HG03280 (cell line): ENCODE measurements at regions not wholly inside any gene's neighbourhood (a gene's known extent, or its start where the extent isn't known, plus 50 kb on each side); places are given as distances from the start of the nearest gene placed in this dataset.
"Not testable (repeated sequence)": the region's sequence is repeated elsewhere in the genome, so short reads cannot be mapped to it uniquely, and the experiment has no call there.

Experiments
- ATAC-seq: cut with Tn5 transposase; IDR thresholded peaks from one replicate; pipeline ENCODE4 v1.9.1; 2021; ENCODE audit warnings: mild to moderate bottlenecking, moderate library complexity; ENCODE audit not compliant: unreplicated experiment

DNA sequence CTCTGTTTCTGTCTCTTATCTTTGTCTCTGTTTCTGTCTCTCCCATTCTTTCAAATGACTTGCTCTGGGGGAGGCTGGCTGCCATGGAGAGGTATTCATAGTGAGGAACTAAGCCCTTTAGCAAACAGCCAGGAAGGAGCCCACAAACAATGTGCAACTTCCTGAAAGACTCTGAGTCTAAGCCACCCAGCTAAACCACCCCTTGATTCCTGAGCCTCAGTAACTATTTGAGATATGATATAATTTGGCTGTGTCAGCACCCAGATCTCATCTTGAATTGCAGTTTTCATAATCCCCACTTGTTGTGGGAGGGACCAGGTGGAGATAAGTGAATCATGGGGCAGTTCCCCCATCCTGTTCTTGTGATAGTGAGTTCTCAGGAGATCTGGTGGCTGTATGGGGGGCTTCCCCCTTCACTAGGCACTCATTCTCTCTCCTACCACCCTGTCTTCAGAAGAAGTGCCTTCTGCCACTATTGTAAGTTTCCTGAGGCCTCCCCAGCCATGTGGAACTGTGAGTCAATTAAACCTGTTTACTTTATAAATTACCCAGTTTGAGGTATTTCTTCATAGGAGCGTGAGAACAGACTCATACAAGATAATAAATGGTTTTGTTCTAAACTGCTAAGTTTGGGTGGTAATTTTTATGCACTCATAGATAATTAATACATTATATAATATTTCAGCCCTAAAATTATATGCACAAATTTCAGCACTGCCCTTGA, 121.2 kb upstream of the FOXP2 start:
- ATAC-seq: no peak

DNA sequence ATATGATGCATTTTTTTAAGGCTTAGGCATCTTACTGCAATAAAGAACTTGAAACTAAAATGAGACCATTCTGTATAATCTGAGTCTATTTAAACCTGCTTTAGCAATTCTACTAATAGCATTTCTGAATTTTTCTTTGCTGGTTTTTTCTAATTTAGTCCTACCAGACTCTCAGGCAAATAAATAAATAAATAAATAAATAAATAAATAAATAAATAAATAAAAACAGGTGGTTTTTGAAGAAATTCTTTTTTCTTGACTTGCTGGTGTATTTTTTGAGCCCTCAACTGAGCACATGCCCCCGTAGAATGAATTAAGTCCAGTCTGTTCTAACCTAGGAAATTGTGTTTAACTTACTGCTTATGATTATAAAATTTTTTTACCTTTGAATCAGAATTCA, 134.7 kb upstream of the FOXP2 start:
- no peak for ATAC-seq

DNA sequence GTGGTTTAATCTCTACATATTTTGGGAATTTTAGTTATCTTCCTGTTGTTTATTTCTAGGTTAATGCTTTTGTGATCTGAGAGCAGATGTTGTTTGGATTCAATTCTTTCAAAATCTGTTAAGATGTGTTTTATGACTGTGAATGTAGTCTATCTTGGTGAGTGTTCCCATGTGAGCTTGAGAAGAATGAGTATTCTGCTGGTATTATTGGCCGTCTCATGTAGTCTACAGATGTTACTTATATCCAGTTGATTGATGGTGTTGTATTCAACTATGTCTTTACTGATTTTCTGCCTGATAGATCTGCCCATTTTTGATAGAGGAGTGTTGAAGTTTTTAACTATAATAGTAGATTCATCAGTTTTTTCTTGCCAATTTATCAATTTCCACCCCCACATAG, 141.4 kb upstream of the FOXP2 start:
- ATAC-seq: no peak

DNA sequence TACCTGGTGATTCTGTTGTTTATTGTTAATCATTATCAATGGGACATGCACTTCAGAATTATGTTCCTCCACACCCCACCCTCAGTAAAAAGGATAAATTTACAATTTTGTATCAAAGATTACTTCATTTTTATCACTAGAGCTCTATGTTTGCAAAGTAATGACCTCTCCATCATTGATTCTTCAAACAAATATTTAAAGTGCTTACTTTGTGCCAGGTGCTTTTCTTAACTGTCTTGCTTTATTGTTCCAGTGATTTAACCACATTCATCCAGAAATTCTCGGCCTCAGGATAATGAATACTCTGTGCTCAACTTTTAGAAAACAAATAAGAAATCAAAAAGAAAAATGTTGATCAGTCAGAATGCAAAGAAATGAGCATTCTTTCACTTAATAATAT, 144.9 kb upstream of the FOXP2 start:
- no peak for ATAC-seq

DNA sequence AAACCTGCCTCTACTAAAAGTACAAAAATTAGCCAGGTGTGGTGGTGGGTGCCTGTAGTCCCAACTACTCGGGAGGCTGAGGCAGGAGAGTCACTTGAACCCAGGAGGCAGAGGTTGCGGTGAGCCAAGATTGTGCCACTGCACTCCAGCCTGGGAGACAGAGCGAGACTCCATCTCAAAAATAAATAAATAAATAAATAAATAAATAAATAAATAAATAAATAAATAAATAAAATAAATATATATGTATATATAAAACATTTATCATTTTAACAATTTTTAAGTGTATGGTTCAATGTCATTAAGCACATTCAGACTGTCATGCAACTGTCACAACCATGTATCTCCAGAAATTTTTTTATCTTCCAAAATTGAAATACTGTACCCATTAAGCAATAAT, 147.1 kb upstream of the FOXP2 start:
- ATAC-seq: not testable (repeated sequence)

DNA sequence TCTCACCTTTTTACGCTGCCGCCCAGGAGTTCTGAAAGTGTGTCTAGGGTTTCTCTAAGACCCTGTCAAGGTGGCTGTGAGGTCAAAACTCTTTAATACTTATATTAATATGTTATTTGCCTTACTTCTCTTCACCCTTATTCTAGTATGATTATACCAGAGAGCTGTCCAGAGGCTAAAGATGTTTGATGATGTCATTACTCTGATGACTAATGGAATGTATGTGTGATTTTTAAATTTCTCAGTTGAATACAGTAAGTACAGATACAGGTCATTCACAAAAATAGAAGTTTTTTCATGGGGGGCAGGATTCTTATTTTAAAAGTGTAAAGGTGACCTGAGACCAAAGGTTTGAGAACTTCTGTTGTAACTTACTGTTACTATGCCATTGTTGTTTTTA, 150.6 kb upstream of the FOXP2 start:
- ATAC-seq: no peak

DNA sequence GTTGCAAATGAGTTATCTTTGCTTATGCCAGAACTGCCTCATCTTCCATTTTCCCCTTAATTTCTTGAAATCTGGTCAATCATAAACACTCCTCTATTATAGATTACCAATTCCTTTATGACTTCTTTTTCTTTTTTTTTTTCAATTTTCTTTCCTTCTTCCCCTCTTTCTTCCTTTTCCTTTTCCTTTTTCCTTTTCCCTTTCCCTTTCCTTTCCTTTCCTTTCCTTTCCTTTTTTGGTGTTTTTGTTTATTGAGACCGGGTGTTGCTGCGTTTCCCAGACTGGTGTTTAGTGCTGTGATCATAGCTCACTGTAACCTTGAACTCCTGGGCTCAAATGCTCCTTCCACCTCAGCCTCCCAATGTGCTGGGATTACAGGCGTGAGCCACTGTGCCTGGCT, 151.4 kb upstream of the FOXP2 start:
- no peak for ATAC-seq

DNA sequence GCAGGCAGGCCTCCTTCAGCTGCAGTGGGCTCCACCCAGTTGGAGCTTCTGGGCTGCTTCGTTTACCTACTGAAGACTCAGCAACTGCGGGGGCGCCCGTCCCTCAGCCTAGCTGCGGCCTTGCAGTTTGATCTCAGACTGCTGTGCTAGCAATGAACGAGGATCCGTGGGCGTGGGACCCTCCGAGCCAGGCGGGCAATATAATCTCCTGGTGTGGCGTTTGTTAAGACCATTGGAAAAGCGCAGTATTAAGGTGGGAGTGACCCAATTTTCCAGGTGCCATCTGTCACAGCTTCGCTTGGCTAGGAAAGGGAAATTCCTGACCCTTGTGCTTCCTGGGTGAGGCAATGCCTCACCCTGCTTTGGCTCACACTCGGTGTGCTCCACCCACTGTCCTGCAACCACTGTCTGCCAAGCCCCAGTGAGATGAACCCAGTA, 159.2 kb upstream of the FOXP2 start:
- ATAC-seq: no peak

DNA sequence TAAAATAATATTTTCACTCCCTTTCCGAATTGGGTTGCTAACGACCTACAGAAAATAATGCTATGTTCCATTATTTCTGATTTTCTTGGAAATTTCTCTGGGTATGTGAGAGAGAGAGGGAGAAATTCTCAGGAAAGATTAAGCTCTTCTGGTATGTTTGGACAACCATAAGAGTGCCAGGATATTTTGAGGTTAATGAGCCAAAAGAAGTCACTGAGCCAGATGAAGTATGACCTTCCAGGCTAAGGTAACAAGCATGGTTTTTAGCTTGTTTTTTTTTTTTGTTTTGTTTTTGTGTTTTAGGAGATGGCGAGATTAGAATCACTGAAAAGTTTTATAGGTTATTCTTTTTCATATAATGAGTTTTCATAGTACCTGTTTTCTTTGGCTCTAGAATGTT, 171.0 kb upstream of the FOXP2 start:
- no peak for ATAC-seq

DNA sequence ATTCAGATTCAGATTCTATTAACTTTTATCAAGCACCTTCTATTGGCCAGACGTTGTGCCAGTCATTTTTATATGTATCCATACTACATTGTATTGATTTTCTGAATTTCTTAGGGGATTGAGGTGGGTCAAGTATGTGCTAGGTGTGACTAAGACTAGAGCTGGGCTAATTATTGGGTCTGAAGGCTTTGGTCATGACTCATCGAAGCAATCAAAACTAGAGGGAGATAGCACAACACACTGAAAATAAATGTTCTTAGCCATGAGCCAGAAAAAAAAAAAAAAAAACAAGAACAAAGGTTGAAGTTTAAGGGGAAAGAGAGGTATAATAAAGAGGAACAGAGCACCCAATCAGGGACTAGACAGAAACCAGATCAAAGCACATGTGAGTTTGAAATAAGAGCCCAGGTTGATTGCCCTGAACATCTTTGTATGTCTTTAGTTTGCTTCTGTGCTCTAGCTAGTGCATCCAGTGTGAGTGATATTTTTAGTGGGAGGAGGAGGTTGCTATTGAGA, 171.6 kb upstream of the FOXP2 start:
- no peak for ATAC-seq

DNA sequence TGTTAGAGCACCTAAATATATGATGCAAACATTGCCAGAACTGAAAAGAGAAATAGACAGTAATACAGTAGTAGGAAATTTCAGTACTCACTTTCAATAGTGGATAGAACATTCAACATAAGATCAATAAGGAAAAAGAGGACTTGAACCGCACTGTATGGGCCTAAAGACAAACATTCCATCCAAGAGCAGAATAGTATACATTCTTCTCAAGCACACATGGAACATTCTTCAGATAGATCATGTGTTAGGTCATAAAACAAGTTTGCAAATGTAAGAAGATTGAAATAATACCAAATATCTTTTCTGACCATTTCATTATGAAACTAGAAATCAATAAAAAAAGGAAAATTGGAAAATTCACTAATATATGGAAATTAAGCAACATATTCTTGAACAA, 185.4 kb upstream of the FOXP2 start:
- ATAC-seq: no peak

DNA sequence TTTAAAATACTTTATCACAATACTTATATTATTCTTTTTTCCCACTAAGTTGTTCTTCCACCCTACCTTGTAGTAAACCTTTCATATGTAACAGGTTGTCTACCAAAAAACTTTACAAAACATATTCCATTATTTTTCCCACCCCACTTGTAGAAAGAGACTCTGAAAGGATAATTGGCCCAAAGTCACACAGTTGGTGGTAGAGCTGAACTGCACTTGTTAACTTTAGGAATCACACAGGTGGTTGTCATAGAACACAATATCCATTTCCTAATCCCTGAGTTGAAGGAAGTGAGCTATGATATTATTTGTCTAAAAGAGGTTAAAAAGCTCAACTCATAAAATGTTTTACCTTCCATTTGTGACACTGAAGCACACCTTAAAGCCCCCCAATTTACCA, 188.8 kb upstream of the FOXP2 start:
- no peak for ATAC-seq

DNA sequence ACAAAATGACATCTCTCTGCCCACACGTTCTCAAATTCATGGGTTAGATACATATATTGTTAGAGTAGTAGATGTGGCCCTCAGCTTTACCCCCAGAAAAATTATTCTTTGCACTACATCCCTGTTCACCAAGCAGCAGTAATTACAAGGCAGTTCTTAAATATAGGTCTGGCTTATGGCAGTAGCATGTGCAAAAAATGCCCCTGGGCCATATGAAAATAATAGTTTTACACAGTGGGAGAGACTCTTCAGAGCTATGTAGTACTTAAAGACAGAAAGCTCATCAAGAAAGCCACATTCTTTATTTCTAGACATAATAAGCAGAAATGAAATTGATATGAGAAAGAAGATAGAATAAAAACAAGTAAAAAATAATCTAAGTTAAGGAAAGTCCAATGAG, 196.3 kb upstream of the FOXP2 start:
- no peak for ATAC-seq

DNA sequence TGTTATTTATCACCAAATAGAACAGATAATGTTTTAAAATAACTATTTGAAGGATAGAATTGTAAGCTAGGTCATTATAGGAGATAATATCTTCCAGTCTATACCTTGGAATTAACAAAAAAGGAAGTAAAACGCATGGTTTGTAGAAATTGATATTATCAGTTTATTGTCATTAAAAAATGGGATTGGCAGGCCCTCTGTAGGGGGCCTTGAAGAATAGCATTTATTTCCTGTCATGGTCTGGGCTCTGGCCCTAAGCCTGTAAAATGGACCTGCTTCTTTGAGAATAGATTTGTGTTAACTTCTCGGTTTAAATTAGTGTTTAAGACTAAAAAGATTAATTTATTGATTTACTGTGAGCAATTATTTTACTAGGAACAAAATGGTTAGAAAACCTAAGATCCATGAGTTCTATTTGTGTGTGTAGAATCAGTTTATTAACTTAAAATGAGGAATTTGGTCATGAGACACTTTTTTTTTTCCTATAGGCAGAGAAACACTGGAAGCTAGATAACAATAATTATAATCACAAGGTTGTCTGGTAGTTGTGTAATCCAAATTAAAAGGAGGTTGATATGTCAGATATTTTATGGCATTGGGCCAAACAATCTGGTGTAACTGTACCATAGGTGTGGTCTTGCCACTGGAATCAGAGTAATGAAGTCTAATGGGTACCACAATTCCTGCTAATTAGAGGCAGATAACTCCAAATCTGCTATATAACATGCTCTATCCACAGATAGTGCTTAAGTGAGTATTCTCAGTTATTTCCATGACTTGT, 197.4 kb upstream of the FOXP2 start:
- ATAC-seq: no peak

DNA sequence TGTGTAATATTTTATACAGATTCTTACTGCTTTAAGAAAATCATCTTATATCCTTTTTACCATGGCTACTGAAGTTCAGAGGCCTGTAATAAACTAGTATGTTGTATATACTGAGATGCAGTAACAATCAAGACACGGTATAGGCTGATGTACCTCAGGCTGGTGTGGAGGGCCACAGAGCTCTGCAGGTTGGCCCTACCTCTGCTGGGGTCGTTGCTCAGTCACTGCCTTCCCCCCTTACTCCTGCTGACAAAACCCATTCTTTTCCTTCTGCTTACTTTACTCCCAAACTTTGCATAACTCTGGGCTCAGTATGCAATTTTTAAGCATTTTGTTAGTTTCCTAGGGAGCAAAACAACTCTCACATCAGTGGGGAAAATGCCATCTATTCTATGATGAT, 200.1 kb upstream of the FOXP2 start:
- ATAC-seq: no peak

DNA sequence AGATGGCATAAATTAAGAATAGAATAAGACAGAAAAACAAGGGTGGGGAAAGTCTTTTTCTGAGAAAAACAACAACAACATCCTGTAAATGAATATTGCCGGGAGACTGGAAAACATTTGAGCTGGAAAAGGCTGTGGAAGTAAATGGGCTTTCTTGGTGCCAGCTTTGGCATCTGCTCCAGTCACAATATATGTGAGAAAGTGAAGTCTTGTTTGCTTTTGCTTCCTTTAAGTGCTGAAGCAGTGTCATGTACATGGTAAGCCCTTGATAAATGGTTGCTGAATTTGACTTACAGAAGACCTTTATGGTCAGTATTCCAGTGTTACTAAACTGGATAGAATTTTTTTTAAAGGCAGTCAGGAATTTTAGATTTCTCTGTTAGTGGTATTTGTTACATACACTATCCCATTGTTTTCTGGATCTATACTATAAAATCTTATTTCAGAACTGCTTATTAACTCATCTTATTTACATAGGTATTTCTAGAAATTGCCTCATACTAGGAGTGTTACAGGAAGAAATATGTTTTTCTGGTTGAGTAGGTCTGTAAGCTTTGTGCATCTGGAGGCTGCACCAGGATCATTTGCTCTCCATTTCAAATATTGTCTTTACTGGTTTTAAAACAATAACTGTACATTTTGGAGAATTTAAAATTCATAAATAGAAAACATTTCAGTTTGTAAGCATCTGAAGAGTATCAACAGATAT, 201.7 kb upstream of the FOXP2 start:
- no peak for ATAC-seq

DNA sequence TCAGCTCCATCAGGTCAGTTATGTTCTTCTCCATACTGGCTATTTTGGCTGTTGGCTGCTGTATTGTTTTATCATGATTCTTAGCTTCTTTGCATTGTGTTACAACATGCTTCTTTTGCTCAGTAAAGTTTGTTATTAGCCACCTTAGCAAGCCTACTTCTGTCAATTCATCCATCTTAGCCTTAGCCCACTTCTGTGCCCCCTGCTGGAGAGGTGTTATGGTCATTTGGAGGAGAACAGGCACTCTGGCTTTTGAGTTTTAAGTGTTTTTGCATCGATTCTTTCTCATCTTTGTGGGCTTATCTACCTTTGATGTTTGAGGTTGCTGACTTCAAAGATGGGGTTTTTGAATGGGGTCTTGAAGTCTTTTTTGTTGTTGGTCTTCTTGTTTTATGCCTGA, 204.6 kb upstream of the FOXP2 start:
- ATAC-seq: no peak

DNA sequence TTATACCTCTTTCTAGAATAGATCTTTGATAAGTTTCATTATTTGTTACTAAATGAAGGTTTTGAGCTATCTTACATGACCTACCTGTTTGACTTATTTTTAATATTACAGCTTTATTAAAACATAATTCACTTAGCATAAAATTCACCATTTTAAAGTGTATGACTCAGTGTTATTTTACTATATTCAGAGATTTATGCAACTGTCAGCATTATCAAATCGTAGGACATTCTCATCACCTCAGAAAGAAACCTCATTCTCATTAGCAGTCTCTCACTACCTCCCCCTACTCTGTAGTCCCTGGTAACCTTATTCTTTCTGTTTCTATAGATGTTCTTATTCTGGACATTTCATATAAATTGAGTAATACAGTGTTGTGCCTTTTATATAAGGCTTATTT, 207.9 kb upstream of the FOXP2 start:
- no peak for ATAC-seq

DNA sequence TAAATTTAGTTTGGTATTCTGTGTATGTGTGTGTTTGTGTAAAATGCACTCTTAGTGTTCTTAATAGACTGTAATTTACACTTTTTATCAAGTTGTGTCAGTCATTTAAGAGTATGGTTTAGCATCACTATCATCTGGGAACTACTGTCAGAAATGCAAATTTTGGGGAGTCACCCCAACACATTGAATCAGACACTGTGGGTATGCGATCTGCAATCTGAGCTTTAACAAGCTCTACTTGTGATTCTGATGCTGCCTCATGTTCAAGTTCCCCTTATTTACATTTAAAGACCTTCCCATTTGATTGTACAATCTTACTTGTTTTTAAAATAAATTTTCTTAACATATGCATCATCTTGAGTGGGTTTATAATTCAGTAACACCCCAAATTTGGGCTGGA, 218.1 kb upstream of the FOXP2 start:
- ATAC-seq: no peak

DNA sequence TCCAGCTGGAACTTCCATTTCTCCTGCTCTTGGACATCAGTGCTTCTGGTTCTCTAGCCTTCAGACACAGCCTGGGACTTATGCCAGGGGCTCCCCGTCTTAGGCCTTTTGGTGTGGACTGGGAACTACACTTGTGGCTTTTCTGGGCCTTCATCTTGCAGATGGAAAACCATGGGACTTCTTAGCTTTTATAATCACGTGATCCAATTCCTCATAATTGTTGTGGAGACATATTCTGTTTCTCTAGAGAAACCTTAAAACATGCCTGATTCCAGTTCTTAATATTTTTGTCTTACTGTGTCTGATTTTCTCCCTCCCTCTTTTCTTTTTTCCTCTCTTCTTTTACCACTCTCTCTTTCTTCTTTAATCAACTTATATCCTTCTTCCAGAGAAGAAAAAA, 224.2 kb upstream of the FOXP2 start:
- ATAC-seq: no peak

DNA sequence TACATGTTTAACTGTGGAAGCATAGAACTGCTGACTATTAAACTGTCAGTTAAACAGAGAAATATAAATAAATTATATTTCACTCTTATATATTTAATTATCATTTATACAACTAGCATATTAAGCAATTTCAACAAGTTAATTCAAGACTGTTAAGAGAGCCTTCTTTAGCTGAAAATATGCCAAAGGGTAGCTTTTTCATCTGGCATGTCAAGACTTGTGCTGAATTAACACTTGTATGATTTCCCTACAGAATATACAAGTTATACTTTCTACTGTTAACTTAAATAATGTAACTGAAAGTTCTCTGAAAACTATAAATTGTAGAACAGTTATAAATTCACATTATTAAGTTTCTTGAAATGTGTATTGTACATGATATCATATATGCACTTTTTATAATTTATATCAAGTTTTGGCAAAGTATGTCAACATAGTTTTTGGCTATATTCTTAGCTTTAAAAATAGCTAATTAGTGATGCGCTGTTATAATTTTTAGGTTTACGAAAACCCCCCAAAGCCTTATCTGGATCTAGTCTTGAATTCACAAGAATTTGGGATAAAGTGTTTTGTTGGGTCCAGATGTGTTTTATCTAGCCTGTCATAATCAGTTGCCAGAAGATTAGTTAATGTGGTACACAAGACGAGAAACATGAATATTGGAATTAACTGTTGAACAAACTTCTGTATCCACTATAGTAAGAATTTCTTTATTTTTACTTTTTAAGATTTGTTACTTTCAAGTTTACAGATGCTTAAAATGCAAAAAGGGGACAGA, 231.1 kb upstream of the FOXP2 start:
- ATAC-seq: no peak
